ENCODE measurements at regions not wholly inside any gene's neighbourhood (a gene's known extent, or its start where the extent isn't known, plus 50 kb on each side); places are given as distances from the start of the nearest gene placed in this dataset.

DNA sequence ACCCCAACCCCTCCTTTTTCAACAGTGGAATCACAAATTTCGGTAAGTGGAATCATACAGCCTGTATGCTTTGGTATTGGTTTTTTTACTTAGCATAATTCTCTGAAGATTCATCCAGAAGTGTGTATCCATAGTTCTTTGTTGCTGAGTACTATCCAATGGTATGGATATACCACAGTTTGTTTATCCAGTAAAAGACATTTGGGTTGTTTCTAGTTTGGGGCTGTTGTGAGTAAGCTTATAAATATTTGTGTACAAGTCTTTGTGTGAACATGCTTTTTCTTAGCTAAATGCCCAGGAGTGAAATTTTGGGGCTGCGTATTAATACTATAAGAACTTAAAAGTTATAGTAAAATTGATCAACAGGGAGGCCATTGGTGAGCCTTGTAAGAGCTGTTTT lies 57.5 kb upstream of the GC start:
- POLR2A ChIA-PET (ENCODE audit: low non-redundant PET) = no interaction called here
- H3K27me3 ChIP-seq (replicated peaks; ENCODE audit: insufficient read depth, low read depth, low read length, poor library complexity) = no peaks in the 10 kb centered on the region
- H3K36me3 ChIP-seq (ENCODE audit: insufficient read depth, low read length, poor library complexity, severe bottlenecking) = no peaks in the 10 kb centered on the region
- no peaks in the 10 kb centered on the region for H3K4me1 ChIP-seq (ENCODE audit: insufficient read depth, low read length, poor library complexity, severe bottlenecking)
- no peak overlapping the region for H3K4me3 ChIP-seq (ENCODE audit: low read depth, low read length, poor library complexity, severe bottlenecking)
- CTCF ChIA-PET = no interaction called here
- no peaks in the 10 kb centered on the region for H3K9me3 ChIP-seq (ENCODE audit: low read depth, low read length, poor library complexity, severe bottlenecking)
- DNase-seq (ENCODE audit: low spot score) = no peak
- intact Hi-C loops (cut with micrococcal nuclease; ENCODE audit: unreplicated experiment) = no loop called here
- BruUV-seq (replicated peaks) = no TSS peak
- TF ChIP-seq EZH2 (IDR thresholded peaks at IDR 0.05; ENCODE audit: borderline replicate concordance, low read depth, low read length, poor library complexity, severe bottlenecking) = no peak
- TF ChIP-seq, protein P1, sequence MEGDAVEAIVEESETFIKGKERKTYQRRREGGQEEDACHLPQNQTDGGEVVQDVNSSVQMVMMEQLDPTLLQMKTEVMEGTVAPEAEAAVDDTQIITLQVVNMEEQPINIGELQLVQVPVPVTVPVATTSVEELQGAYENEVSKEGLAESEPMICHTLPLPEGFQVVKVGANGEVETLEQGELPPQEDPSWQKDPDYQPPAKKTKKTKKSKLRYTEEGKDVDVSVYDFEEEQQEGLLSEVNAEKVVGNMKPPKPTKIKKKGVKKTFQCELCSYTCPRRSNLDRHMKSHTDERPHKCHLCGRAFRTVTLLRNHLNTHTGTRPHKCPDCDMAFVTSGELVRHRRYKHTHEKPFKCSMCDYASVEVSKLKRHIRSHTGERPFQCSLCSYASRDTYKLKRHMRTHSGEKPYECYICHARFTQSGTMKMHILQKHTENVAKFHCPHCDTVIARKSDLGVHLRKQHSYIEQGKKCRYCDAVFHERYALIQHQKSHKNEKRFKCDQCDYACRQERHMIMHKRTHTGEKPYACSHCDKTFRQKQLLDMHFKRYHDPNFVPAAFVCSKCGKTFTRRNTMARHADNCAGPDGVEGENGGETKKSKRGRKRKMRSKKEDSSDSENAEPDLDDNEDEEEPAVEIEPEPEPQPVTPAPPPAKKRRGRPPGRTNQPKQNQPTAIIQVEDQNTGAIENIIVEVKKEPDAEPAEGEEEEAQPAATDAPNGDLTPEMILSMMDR (conservative IDR thresholded peaks at IDR 0.05; ENCODE audit: low read depth, low read length) = no peak
- H3K27ac ChIP-seq (ENCODE audit: low read depth, low read length, poor library complexity, severe bottlenecking) = no peak overlapping the region

GRCh38 chr4:71847300-71847699 lies 63.4 kb upstream of the GC start:
- Histone ChIP-seq H3K36me3 (ENCODE audit: insufficient read depth, low read length, poor library complexity, severe bottlenecking) (no peaks in the 10 kb centered on the region), H3K27me3 (replicated peaks; ENCODE audit: insufficient read depth, low read depth, low read length, poor library complexity) (no peaks in the 10 kb centered on the region), H3K27ac (ENCODE audit: low read depth, low read length, poor library complexity, severe bottlenecking) (no peak overlapping the region), H3K4me3 (ENCODE audit: low read depth, low read length, poor library complexity, severe bottlenecking) (no peak overlapping the region), H3K4me1 (ENCODE audit: insufficient read depth, low read length, poor library complexity, severe bottlenecking) (no peaks in the 10 kb centered on the region), H3K9me3 (ENCODE audit: low read depth, low read length, poor library complexity, severe bottlenecking) (no peaks in the 10 kb centered on the region)
- POLR2A ChIA-PET (ENCODE audit: low non-redundant PET) = no interaction called here
- intact Hi-C loops (cut with micrococcal nuclease; ENCODE audit: unreplicated experiment) = no loop called here
- CTCF ChIA-PET = no interaction called here
- no TSS peak for BruUV-seq (replicated peaks)
- TF ChIP-seq, protein P1 (conservative IDR thresholded peaks at IDR 0.05; ENCODE audit: low read depth, low read length) = no peak
- TF ChIP-seq EZH2 (IDR thresholded peaks at IDR 0.05; ENCODE audit: borderline replicate concordance, low read depth, low read length, poor library complexity, severe bottlenecking) = no peak
- no peak for DNase-seq (ENCODE audit: low spot score)

- TF ChIP-seq, protein P1 (conservative IDR thresholded peaks at IDR 0.05; ENCODE audit: low read depth, low read length) = no peak
- no peak for TF ChIP-seq EZH2 (IDR thresholded peaks at IDR 0.05; ENCODE audit: borderline replicate concordance, low read depth, low read length, poor library complexity, severe bottlenecking)
- H3K27me3 ChIP-seq (replicated peaks; ENCODE audit: insufficient read depth, low read depth, low read length, poor library complexity) = no peaks in the 10 kb centered on the region
- ChIA-PET POLR2A (ENCODE audit: low non-redundant PET) (no interaction called here), CTCF (no interaction called here)
- H3K9me3 ChIP-seq (ENCODE audit: low read depth, low read length, poor library complexity, severe bottlenecking) = peaks cover 11% of the 10 kb centered on the region
- BruUV-seq (replicated peaks) = no TSS peak
- no peaks in the 10 kb centered on the region for H3K36me3 ChIP-seq (ENCODE audit: insufficient read depth, low read length, poor library complexity, severe bottlenecking)
- DNase-seq (ENCODE audit: low spot score) = no peak
- intact Hi-C loops (cut with micrococcal nuclease; ENCODE audit: unreplicated experiment) = no loop called here
- no peaks in the 10 kb centered on the region for H3K4me1 ChIP-seq (ENCODE audit: insufficient read depth, low read length, poor library complexity, severe bottlenecking)
- H3K27ac ChIP-seq (ENCODE audit: low read depth, low read length, poor library complexity, severe bottlenecking) = no peak overlapping the region
- no peak overlapping the region for H3K4me3 ChIP-seq (ENCODE audit: low read depth, low read length, poor library complexity, severe bottlenecking)
These were observed 72.1 kb upstream of the GC start for GRCh38 chr4:71855944-71856343.

Data from A673 (cell line).